LNCaP clone FGC (cell line): ENCODE measurements at regions not wholly inside any gene's neighbourhood (a gene's known extent, or its start where the extent isn't known, plus 50 kb on each side); places are given as distances from the start of the nearest gene placed in this dataset.
"Not testable (repeated sequence)": the region's sequence is repeated elsewhere in the genome, so short reads cannot be mapped to it uniquely, and the experiment has no call there.

Source experiments
- DNase-seq: peaks from one replicate; pipeline ENCODE4 v3.0.0-alpha.2; 2011; ENCODE audit warnings: low read depth
- H3K4me3 ChIP-seq: 2 replicates; pipeline ENCODE4 v1.5.1; 2011; ENCODE audit warnings: mild to moderate bottlenecking, low read depth, low read length, control low read depth
- TF ChIP-seq, protein P1 (sequence below): IDR thresholded peaks from 2 replicates; pipeline ENCODE4 v1.5.1; 2012; ENCODE audit warnings: mild to moderate bottlenecking; ENCODE audit not compliant: control insufficient read depth, insufficient read depth; ENCODE audit errors: extremely low read depth

DNA sequence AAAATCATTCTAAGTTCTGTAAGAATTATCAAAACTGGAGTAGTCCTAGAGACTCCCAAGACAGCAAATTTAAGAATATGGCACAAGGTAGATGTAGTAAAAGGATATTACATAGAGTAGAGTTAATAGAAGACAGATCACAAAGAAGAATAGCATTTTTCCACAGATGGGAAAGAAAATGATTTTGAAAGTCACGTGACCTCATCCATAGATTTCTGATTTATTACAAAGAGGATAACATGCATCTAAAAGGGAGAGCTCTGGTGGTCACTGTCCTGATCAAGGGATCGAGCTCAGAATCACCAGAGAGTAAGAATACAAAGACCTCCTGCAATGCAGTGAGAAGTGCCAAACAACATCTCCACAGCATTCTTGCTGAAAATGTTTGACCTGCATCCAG, 354.4 kb downstream of the TBL1XR1 start:
- TF ChIP-seq, protein P1, sequence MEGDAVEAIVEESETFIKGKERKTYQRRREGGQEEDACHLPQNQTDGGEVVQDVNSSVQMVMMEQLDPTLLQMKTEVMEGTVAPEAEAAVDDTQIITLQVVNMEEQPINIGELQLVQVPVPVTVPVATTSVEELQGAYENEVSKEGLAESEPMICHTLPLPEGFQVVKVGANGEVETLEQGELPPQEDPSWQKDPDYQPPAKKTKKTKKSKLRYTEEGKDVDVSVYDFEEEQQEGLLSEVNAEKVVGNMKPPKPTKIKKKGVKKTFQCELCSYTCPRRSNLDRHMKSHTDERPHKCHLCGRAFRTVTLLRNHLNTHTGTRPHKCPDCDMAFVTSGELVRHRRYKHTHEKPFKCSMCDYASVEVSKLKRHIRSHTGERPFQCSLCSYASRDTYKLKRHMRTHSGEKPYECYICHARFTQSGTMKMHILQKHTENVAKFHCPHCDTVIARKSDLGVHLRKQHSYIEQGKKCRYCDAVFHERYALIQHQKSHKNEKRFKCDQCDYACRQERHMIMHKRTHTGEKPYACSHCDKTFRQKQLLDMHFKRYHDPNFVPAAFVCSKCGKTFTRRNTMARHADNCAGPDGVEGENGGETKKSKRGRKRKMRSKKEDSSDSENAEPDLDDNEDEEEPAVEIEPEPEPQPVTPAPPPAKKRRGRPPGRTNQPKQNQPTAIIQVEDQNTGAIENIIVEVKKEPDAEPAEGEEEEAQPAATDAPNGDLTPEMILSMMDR = no peak
- no peak for DNase-seq
- H3K4me3 ChIP-seq = no peak overlapping the region

DNA sequence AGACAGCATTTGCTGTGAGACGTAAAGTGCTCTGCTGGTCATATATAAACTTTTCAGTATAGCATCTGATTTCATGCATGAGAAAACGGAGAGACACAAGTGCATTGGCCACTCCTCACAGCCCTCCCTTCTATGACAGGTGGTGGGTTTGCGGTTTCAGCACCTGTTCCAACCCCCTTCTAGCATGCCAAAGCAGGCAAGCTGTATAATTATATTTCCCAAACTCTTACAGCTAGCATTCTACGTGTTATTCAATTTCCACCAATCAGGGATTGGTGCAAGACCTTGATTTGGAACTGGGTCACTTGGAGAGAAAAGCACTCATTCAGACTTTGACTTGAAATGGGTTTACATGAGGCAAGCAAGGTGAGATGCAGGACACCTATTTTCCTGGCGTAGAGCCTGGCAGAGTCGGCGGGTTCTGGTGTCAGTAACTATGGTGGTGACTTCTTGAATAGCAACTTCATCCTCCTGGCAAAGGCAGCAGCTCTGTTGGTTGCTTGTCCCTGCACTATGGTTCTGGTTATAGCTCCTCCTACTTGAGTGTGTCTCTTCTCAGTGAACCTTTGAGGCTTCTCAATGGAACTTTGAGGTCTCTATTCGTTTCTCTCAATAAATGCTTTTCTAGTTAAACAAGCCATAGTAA, 356.5 kb downstream of the TBL1XR1 start:
- no peak overlapping the region for H3K4me3 ChIP-seq
- DNase-seq = no peak
- TF ChIP-seq, protein P1 = no peak

DNA sequence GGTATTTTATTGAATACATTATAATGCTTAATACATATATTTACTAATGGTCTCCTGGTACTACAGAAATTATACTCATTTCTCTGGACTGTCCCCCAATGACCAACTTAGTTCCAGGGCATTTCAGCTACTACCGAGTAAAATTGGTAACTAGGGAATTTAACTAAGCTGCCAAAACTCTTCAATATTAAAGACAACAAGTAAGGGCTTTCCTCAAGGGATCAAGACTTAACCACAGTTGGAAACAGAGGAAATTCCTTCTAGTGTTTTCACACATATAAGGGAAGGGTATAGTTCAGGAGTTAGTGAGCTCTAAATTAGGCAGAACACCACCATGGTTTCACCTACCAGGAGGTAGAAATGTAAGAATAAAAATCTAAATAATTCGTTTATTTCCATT, 357.4 kb downstream of the TBL1XR1 start:
- no peak overlapping the region for H3K4me3 ChIP-seq
- no peak for DNase-seq

GRCh38 chr3:176839466-176839865, 357.8 kb downstream of the TBL1XR1 start:
- no peak for DNase-seq
- TF ChIP-seq, protein P1 = no peak
- no peak overlapping the region for H3K4me3 ChIP-seq

More for the DNA sequence above, 357.4 kb downstream of the TBL1XR1 start:
- TF ChIP-seq, protein P1 = no peak

DNA sequence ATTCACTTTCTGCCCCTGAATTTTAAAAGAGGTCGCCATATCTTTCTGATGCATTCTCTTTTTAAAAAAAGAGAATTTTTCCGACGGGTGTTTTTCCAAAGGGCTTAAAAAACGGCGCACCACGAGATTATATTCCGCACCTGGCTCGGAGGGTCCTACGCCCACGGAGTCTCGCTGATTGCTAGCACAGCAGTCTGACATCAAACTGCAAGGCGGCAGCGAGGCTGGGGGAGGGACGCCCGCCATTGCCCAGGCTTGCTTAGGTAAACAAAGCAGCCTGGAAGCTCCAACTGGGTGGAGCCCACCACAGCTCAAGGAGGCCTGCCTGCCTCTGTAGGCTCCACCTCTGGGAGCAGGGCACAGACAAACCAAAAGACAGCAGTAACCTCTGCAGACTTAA, 370.0 kb downstream of the TBL1XR1 start:
- DNase-seq, H3K4me3 ChIP-seq: not testable (repeated sequence)

- TF ChIP-seq, protein P1 = no peak
- DNase-seq = no peak
- H3K4me3 ChIP-seq = no peak overlapping the region
These were observed 372.5 kb downstream of the TBL1XR1 start for GRCh38 chr3:176824811-176825210.

GRCh38 chr3:176820764-176821163, 376.5 kb downstream of the TBL1XR1 start:
- no peak overlapping the region for H3K4me3 ChIP-seq
- TF ChIP-seq, protein P1 = no peak
- DNase-seq = no peak
